ENCODE measurements at regions not wholly inside any gene's neighbourhood (a gene's known extent, or its start where the extent isn't known, plus 50 kb on each side); places are given as distances from the start of the nearest gene placed in this dataset.
"Not testable (repeated sequence)": the region's sequence is repeated elsewhere in the genome, so short reads cannot be mapped to it uniquely, and the experiment has no call there.

- DNase-seq: no peak
Measured at GRCh38 chr9:135278586-135278985, 191.1 kb downstream of the OLFM1 start.

DNA sequence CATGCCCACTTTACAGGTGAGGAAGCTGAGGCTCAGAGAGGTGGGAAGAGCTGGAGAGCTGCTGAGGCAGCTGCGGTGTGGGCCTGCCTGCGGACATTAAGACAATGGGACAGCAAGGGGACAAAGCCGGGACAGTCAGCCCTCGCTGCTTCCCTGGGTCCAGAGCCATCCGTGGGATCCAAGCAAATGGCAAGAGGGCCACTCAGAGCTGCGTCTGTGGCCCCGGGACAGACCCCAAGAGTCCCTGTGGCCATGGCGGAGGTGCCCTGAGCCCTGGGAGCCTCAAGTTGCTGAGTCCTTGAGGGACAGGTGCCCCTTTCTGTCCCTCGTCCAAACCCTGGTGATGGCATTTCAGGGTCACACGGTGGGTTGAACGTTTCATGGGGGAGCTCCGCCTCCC, 191.9 kb downstream of the OLFM1 start:
- no peak for DNase-seq

- no peak for DNase-seq
Measured at GRCh38 chr9:135279834-135280393, 192.4 kb downstream of the OLFM1 start.

GRCh38 chr9:135280666-135281065, 193.2 kb downstream of the OLFM1 start:
- DNase-seq: no peak

GRCh38 chr9:135281151-135281550, 193.7 kb downstream of the OLFM1 start:
- DNase-seq: no peak

DNA sequence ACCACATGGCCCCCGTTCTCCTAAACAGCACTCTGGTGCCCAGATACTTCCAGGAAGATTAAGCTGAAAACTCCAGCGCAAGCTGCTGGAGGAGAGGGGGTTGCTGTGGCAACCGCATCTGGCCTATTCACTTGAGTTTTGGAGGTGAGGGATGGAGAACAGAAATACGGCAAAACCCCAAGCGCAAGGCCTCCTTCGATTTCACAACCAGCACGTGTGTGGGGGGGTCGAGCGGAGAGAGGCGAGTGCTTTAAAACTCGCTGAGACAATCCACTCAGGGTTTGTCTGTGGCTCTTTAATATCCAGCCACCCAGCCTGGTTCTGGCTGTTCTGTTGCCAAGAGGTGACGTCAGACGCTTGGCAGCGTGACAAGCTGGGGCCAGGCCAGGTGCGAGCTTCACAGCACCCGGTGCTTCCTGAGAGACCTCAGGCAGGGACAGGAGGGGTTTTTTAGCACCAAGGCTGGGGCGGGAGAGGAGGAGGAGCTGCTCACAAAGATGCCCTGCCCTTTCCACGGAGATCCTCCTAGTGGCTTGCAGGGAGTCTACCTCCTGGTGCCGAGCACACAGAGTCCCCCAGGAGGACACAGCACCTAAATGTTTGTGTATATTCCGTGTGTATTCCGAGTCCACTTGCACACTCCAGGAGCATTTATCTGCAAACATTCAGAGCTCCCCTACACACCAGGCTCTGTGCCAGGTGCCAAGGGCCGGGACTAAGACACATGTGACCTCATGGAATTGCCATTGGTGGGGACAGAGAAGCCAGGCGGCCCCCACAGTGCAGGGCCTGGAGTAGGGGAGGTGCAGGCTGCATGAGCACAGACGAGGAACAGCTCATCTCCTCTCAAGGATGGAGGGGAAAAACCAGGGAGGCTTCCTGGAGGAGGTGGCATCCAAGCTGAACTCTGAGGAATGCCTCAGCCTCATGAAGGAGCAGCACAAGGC, 194.6 kb downstream of the OLFM1 start:
- no peak for DNase-seq

GRCh38 chr9:135282808-135283207, 195.3 kb downstream of the OLFM1 start:
- no peak for DNase-seq

- no peak for DNase-seq
Measured at GRCh38 chr9:135283671-135284070, 195.9 kb upstream of the PPP1R26 start.

- no peak for DNase-seq
Measured at GRCh38 chr9:135284386-135285134, 195.0 kb upstream of the PPP1R26 start.

GRCh38 chr9:135286187-135286925, 193.2 kb upstream of the PPP1R26 start:
- not testable (repeated sequence) for DNase-seq

GRCh38 chr9:135286961-135287360, 192.6 kb upstream of the PPP1R26 start:
- DNase-seq: no peak

DNA sequence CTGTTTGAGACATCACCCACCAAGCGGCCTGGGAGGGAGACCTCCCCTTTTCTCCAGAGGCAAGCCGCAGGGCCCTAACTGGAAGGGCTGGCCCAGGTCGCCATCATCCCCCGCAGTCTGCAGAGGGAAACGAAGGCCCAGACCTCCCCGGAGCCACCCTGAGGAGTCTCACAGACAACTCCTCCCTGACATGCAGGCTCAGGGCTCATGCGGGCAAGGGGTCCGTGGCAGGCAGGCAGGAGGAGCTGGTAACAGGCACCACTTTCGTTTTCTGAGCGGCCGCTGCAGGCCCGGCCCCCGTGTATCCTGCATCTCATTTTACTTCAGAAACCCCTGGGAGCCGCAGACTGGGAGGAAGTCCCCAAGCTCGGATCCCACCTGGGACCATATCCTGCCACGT, 192.0 kb upstream of the PPP1R26 start:
- no peak for DNase-seq

- DNase-seq: no peak
Measured at GRCh38 chr9:135288054-135288453, 191.5 kb upstream of the PPP1R26 start.

- DNase-seq: no peak
Measured at GRCh38 chr9:135289081-135289491, 190.5 kb upstream of the PPP1R26 start.

GRCh38 chr9:135290086-135290485, 189.5 kb upstream of the PPP1R26 start:
- DNase-seq: no peak

- no peak for DNase-seq
Measured at GRCh38 chr9:135290566-135290965, 189.0 kb upstream of the PPP1R26 start.

- DNase-seq: no peak
Measured at GRCh38 chr9:135291165-135291564, 188.4 kb upstream of the PPP1R26 start.

DNA sequence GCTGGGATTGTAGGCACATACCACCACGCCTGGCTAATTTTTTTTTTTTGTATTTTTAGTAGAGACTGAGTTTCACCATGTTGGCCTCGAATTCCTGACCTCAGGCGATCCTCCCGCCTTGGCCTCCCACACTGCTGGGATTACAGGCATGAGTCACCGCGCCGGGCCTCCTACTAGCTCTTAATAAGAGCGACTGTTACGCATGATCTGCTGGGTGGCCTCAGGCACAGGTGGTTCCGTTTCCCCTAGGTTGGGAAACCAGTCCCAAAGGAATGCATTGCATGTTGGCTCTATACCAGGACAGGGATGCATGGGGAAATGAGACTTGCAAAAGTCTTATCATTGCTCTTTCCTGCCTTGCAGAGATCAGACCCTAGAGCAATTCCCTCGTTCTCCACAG, 184.7 kb upstream of the PPP1R26 start:
- no peak for DNase-seq

DNA sequence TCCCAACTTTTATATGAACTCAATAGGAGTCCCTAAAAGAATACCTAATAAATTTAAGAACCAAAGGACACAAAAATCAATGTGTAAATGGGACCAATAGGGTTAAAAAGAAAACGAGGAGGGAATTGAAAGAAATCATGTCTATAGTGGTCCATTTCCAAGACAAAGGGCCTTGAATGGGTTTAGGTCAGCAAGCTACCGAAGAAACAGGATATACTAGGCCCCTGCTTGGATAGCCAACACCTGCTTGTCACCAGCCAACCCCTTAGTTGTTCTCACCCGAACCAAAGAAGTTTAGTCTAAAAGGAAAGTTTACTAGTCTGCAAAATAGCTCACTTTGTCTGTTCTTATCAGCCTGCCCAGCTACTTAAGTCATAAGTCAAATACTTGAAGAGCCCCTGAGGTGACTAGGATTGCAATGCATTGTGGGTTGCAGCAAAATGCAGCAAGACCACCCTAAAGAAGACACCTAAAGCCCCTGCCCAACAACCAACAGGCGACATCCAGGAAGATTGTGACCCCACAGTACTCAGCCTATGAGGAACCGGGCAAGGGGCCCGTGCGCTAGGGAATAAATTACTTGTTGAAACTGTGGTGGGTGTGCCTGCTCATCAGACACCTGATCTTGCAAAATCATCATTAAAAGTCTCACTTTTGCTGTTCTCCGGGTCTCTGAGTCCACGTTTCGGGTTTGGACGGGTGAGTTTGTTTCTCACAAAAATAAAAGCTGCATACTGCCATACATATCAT, 183.9 kb upstream of the PPP1R26 start:
- DNase-seq: no peak

DNA sequence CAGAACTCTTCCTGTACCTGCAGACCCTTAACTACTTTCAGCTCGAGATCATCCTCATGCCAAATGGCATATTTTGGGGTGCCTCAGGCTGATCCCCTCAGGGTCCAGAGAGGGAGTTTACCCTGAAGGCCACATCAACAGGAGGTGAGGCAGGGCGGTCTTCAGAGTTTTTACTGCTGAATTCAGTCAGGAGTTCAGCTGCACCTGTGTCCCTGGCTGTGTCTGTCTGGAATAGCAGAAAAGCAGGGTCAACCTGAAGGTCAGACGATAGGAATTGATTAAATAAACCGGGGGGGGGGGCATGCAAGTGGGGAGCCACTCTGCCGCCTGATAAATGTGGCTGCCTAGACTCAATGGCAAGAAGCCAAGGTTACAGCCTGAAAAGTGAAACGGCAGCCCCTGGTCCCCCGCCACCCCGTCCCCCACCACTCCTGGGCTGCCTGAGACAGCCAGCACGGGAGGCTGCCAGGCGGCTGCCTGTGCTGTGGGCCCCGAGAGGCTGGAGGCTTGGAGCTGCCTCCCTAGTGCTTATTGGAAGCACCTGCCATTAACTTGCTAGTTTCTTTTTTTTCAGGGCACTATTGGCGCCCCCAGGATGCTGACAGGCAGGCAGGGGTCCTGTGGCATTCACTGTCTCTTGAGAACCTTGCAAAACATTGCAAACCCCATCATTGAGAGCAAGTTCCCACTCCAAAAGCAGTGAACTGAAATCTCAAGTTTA, 182.7 kb upstream of the PPP1R26 start:
- no peak for DNase-seq

- DNase-seq: peak; percentile 42
Measured at GRCh38 chr9:135297456-135298075, 182.0 kb upstream of the PPP1R26 start.

Measured in activated CD8-positive, alpha-beta memory T cell treated with anti-CD3 and anti-CD28 coated beads for 24 hours (primary cell).